Keratinocyte (primary cell): ENCODE measurements at regions not wholly inside any gene's neighbourhood (a gene's known extent, or its start where the extent isn't known, plus 50 kb on each side); places are given as distances from the start of the nearest gene placed in this dataset.

Experiments
- EZH2 ChIP-seq: IDR thresholded peaks from one replicate; pipeline ENCODE4 v1.6.1; 2012; ENCODE audit warnings: inconsistent platforms, mild to moderate bottlenecking, low read length, moderate library complexity
- TF ChIP-seq, protein P1 (sequence below), 3 experiments: IDR thresholded peaks in 1 of 3; conservative IDR thresholded peaks in 1 of 3; optimal IDR thresholded peaks in 1 of 3; 2 replicates in 2 of 3; 3 replicates in 1 of 3; pipeline versions ENCODE3 to v1.5.1; 2011; ENCODE audit warnings: low read length in 3 of 3, mild to moderate bottlenecking in 3 of 3, moderate library complexity in 2 of 3, control low read depth in 1 of 3, inconsistent platforms in 1 of 3; ENCODE audit not compliant: insufficient read depth in 2 of 3; ENCODE audit errors: extremely low read depth in 1 of 3

DNA sequence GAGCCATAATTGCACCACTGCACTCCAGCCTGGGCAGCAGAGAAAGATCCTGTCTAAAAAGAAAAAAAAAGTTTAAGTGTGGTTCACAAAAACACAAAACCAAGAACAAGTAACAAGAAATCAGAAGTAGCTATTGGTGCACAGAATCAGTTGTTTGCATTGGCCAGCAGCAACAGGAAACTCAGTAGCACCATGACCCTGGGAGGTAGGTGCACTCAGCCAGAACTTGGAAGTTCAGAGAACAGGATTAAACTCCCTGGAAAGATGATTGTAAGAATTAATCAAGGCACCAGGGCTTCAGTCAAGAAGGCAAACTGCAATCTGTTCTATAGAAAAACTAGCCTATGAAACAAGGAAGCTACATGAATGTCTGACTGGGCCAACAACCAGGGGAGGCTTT is 267.9 kb downstream of the COL12A1 start:
- TF ChIP-seq, protein P1, sequence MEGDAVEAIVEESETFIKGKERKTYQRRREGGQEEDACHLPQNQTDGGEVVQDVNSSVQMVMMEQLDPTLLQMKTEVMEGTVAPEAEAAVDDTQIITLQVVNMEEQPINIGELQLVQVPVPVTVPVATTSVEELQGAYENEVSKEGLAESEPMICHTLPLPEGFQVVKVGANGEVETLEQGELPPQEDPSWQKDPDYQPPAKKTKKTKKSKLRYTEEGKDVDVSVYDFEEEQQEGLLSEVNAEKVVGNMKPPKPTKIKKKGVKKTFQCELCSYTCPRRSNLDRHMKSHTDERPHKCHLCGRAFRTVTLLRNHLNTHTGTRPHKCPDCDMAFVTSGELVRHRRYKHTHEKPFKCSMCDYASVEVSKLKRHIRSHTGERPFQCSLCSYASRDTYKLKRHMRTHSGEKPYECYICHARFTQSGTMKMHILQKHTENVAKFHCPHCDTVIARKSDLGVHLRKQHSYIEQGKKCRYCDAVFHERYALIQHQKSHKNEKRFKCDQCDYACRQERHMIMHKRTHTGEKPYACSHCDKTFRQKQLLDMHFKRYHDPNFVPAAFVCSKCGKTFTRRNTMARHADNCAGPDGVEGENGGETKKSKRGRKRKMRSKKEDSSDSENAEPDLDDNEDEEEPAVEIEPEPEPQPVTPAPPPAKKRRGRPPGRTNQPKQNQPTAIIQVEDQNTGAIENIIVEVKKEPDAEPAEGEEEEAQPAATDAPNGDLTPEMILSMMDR (optimal IDR thresholded peaks at IDR 0.05 in 1 of 3, IDR thresholded peaks at IDR 0.05 in 1 of 3, conservative IDR thresholded peaks at IDR 0.05 in 1 of 3; ENCODE audit: extremely low read depth in 1 of 3, insufficient read depth in 2 of 3, low read length in 3 of 3), result no peak
- no peak for TF ChIP-seq EZH2
